ENCODE measurements at regions not wholly inside any gene's neighbourhood (a gene's known extent, or its start where the extent isn't known, plus 50 kb on each side); places are given as distances from the start of the nearest gene placed in this dataset.

DNA sequence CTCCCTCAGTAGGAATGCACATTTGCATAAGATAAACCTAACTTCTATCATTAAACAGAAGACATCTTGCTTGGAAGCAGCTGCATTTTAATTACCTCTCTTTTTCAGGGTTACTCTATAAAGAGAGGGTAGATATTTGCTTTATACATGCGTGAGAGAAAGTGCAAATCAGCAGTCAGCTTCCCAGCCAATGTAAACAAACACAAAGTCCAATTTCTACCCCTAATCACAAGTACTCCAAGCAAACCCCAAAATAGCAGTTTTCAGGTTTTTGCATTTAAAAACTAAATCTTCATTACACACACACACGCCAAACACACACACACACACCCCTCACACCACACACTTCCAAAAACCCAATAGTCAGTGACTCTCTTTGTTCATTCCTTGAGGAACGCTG, 303.9 kb upstream of the ALCAM start:
- CTCF ChIA-PET, result no interaction called here
- BruUV-seq (replicated peaks), result no TSS peak
- POLR2A ChIA-PET, result no interaction called here

DNA sequence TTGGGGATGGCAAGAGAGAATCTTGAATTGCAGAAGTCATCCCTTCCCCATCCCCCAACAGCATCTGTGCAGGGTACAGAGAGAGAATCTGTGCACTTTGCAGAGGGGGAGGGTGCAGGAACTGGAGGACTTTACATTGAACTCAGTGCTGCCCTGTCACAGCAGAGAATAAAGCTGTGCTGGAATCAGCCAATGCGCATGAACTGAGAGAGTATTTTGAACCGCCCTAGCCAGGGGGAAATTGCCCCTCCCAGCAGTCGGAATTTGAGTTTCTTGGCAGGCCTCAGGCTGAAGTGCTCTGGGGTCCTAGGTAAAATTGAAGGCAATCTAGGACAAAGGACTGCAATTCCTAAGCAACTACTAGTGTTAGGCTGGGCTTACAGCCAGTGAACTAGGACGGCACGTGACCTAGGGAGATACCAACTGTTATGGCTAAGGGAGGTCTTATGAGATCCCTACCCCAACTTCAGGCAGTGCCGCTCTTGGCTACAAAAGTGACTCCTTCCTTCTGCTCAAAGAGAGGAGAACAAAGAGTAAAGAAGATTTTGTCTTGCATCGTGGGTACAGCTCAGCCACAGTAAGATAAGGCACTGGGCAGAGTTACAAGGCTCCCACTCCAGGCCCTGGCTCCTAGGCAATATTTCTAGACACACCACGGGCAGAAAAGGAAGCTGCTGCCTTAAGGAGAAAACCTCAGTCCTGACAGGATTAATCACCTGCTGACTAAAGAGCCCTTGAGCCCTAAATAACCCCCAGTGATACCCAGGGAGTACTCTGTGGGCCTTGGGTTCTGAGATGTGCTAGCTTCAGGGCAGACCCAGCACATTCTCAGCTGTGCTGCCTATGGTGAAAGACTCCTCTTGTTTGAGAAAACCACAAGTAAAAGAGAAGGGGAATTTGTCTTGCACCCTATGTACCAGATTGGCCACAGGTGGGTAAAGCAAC, 300.5 kb upstream of the ALCAM start:
- no peaks in the 10 kb centered on the region for H3K4me1 ChIP-seq
- TF ChIP-seq, protein P1, sequence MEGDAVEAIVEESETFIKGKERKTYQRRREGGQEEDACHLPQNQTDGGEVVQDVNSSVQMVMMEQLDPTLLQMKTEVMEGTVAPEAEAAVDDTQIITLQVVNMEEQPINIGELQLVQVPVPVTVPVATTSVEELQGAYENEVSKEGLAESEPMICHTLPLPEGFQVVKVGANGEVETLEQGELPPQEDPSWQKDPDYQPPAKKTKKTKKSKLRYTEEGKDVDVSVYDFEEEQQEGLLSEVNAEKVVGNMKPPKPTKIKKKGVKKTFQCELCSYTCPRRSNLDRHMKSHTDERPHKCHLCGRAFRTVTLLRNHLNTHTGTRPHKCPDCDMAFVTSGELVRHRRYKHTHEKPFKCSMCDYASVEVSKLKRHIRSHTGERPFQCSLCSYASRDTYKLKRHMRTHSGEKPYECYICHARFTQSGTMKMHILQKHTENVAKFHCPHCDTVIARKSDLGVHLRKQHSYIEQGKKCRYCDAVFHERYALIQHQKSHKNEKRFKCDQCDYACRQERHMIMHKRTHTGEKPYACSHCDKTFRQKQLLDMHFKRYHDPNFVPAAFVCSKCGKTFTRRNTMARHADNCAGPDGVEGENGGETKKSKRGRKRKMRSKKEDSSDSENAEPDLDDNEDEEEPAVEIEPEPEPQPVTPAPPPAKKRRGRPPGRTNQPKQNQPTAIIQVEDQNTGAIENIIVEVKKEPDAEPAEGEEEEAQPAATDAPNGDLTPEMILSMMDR (IDR thresholded peaks at IDR 0.05; ENCODE audit: insufficient read depth in 1 of 2, low read depth in 1 of 2, low read length in 1 of 2, severe bottlenecking in 1 of 2, unreplicated experiment in 1 of 2), result no peak
- peaks cover 20% of the 10 kb centered on the region for H3K9me3 Mint-ChIP-seq (ENCODE audit: unreplicated experiment)
- no peak overlapping the region for H3K4me3 ChIP-seq (ENCODE audit: low read depth, low read length)
- H3K9me3 ChIP-seq, result no peaks in the 10 kb centered on the region
- no peaks in the 10 kb centered on the region for H3K36me3 Mint-ChIP-seq (ENCODE audit: insufficient read depth, unreplicated experiment)
- H3K4me1 Mint-ChIP-seq (ENCODE audit: low read depth, unreplicated experiment), result no peaks in the 10 kb centered on the region
- intact Hi-C loops (cut with micrococcal nuclease; ENCODE audit: unreplicated experiment), result no loop called here
- CTCF ChIA-PET, result no interaction called here
- no peak overlapping the region for H3K4me3 Mint-ChIP-seq (ENCODE audit: unreplicated experiment)
- H3K36me3 ChIP-seq (ENCODE audit: control insufficient read depth, insufficient read depth, low read length), result no peaks in the 10 kb centered on the region
- H3K27me3 ChIP-seq (replicated peaks; ENCODE audit: control insufficient read depth, insufficient read depth, low read length), result no peaks in the 10 kb centered on the region
- no peaks in the 10 kb centered on the region for H3K27me3 Mint-ChIP-seq (ENCODE audit: insufficient read depth, unreplicated experiment)
- no TSS peak for BruUV-seq (replicated peaks)
- H3K27ac Mint-ChIP-seq (ENCODE audit: unreplicated experiment), result no peak overlapping the region
- POLR2A ChIA-PET, result no interaction called here
- DNase-seq, result no peak

More for the DNA sequence above, 303.9 kb upstream of the ALCAM start:
- Histone ChIP-seq H3K9me3 (no peaks in the 10 kb centered on the region), H3K4me3 (ENCODE audit: low read depth, low read length) (no peak overlapping the region), H3K27me3 (replicated peaks; ENCODE audit: control insufficient read depth, insufficient read depth, low read length) (no peaks in the 10 kb centered on the region), H3K4me1 (no peaks in the 10 kb centered on the region), H3K36me3 (ENCODE audit: control insufficient read depth, insufficient read depth, low read length) (no peaks in the 10 kb centered on the region)
- TF ChIP-seq, protein P1 (IDR thresholded peaks at IDR 0.05; ENCODE audit: insufficient read depth in 1 of 2, low read depth in 1 of 2, low read length in 1 of 2, severe bottlenecking in 1 of 2, unreplicated experiment in 1 of 2), result no peak
- no peaks in the 10 kb centered on the region for H3K4me1 Mint-ChIP-seq (ENCODE audit: low read depth, unreplicated experiment)
- intact Hi-C loops (cut with micrococcal nuclease; ENCODE audit: unreplicated experiment), result no loop called here
- no peak for DNase-seq
- no peaks in the 10 kb centered on the region for H3K36me3 Mint-ChIP-seq (ENCODE audit: insufficient read depth, unreplicated experiment)
- H3K9me3 Mint-ChIP-seq (ENCODE audit: unreplicated experiment), result peaks cover 16% of the 10 kb centered on the region
- H3K27me3 Mint-ChIP-seq (ENCODE audit: insufficient read depth, unreplicated experiment), result no peaks in the 10 kb centered on the region
- no peak overlapping the region for H3K27ac Mint-ChIP-seq (ENCODE audit: unreplicated experiment)
- H3K4me3 Mint-ChIP-seq (ENCODE audit: unreplicated experiment), result no peak overlapping the region

DNA sequence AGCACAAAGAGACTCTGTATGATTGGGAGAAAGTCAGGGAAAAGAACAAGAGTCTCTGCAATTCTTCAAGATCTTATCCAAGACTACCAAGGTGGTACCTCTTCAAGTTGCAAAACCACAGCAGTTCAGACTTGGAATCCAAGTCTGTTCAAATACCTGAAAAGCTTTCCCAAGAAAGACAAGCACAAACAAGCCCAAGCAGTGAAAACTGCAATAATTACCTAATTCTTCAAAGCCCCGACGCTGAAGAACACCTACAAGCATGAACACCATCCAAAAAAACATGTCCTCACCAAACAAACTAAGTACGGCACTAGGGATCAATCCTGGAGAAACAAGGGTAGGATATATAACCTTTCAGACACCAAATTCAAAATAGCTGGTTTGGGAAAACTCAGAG, 299.3 kb upstream of the ALCAM start:
- Mint-ChIP-seq H3K36me3 (ENCODE audit: insufficient read depth, unreplicated experiment) (no peaks in the 10 kb centered on the region), H3K27me3 (ENCODE audit: insufficient read depth, unreplicated experiment) (no peaks in the 10 kb centered on the region), H3K9me3 (ENCODE audit: unreplicated experiment) (peaks cover 20% of the 10 kb centered on the region), H3K27ac (ENCODE audit: unreplicated experiment) (no peak overlapping the region), H3K4me1 (ENCODE audit: low read depth, unreplicated experiment) (no peaks in the 10 kb centered on the region), H3K4me3 (ENCODE audit: unreplicated experiment) (no peak overlapping the region)
- Histone ChIP-seq H3K4me1 (no peaks in the 10 kb centered on the region), H3K27me3 (replicated peaks; ENCODE audit: control insufficient read depth, insufficient read depth, low read length) (no peaks in the 10 kb centered on the region), H3K4me3 (ENCODE audit: low read depth, low read length) (no peak overlapping the region), H3K36me3 (ENCODE audit: control insufficient read depth, insufficient read depth, low read length) (no peaks in the 10 kb centered on the region), H3K9me3 (no peaks in the 10 kb centered on the region)
- no TSS peak for BruUV-seq (replicated peaks)
- ChIA-PET CTCF (no interaction called here), POLR2A (no interaction called here)
- TF ChIP-seq, protein P1 (IDR thresholded peaks at IDR 0.05; ENCODE audit: insufficient read depth in 1 of 2, low read depth in 1 of 2, low read length in 1 of 2, severe bottlenecking in 1 of 2, unreplicated experiment in 1 of 2), result no peak
- DNase-seq, result no peak
- intact Hi-C loops (cut with micrococcal nuclease; ENCODE audit: unreplicated experiment), result no loop called here

Data from Caco-2 (cell line).